ENCODE measurements at regions not wholly inside any gene's neighbourhood (a gene's known extent, or its start where the extent isn't known, plus 50 kb on each side); places are given as distances from the start of the nearest gene placed in this dataset.

DNA sequence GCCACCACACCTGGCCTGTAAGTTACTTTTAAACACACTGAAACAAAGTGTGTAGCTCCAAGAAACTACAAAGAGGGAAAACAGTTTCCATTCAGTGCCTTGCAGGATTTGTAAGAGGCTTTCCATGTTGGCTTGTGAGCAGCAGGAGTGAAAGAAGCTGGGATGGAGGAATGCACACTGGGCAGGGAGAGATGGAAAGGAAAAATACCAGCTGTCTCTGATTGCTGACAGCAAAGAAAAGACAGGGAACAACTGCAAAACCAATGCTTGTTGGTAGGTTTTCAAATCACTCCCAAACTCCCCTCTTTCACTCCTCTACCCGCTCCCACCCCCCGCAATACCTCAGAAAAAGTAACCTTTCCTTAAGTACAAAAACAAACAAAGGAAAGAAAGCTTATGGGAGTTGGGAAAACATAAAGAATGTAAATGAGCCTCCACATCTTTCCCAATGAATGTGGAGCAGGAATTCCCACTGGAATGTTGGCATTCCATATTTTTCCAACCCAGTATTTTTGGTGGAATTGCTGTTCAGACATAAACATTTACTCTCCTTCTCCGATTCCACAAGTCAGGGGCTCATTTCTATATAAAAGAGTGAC, 166.1 kb downstream of the THBS2 start:
- TF ChIP-seq POLR2A (IDR thresholded peaks at IDR 0.05): no peak
- TF ChIP-seq, protein P1, sequence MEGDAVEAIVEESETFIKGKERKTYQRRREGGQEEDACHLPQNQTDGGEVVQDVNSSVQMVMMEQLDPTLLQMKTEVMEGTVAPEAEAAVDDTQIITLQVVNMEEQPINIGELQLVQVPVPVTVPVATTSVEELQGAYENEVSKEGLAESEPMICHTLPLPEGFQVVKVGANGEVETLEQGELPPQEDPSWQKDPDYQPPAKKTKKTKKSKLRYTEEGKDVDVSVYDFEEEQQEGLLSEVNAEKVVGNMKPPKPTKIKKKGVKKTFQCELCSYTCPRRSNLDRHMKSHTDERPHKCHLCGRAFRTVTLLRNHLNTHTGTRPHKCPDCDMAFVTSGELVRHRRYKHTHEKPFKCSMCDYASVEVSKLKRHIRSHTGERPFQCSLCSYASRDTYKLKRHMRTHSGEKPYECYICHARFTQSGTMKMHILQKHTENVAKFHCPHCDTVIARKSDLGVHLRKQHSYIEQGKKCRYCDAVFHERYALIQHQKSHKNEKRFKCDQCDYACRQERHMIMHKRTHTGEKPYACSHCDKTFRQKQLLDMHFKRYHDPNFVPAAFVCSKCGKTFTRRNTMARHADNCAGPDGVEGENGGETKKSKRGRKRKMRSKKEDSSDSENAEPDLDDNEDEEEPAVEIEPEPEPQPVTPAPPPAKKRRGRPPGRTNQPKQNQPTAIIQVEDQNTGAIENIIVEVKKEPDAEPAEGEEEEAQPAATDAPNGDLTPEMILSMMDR (IDR thresholded peaks at IDR 0.05): no peak
